Suppressor macrophage treated with lipopolysaccharide for 1 hour (primary cell): ENCODE measurements at regions not wholly inside any gene's neighbourhood (a gene's known extent, or its start where the extent isn't known, plus 50 kb on each side); places are given as distances from the start of the nearest gene placed in this dataset.
A peak's percentile ranks its signal among the peaks of the same experiment; 100 is the strongest.
"Not testable (repeated sequence)": the region's sequence is repeated elsewhere in the genome, so short reads cannot be mapped to it uniquely, and the experiment has no call there.

Experiments
- DNase-seq, 3 donors: peaks; one replicate each; pipeline ENCODE4 v3.0.0-alpha.2; 2020 to 2022

DNA sequence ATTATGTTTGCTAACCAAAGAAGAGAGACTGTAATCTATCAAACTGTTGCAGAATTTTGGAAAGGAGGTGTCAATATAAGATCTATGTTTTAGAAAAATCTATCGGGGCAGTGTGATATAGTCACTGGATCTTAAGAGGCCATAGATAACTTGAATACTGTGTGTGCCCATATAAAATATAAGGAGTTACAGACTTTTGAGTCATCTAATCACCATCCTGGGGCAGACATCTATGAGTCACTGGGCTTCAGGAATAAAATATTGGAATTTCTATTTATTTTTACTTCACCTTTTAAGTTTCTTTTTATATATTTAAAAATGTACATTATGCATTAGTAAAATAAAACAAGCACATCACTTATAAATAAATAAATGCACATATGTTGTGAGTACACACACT, 509.3 kb upstream of the MAN1A1 start:
- no peak for DNase-seq

DNA sequence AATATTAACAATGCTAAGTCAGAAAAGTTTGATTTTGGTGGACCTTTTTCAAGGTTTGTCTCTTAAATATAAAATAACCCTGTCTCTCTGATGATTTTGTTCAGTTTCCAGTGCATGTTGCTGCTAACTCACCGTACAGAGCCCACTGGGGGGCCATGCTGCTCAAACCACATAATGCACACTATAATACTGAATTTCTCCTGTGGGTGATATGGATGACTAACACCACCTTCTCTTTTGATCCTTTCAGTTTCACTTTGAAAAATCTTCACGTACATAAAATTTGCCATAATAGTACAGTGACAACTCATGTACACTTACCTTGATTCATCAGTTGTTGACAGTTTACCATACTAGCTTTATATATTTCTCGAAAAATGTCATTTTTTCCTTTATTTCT, 506.6 kb upstream of the MAN1A1 start:
- peak in 2 of 3 donors; percentile 10 to 20 for DNase-seq

DNA sequence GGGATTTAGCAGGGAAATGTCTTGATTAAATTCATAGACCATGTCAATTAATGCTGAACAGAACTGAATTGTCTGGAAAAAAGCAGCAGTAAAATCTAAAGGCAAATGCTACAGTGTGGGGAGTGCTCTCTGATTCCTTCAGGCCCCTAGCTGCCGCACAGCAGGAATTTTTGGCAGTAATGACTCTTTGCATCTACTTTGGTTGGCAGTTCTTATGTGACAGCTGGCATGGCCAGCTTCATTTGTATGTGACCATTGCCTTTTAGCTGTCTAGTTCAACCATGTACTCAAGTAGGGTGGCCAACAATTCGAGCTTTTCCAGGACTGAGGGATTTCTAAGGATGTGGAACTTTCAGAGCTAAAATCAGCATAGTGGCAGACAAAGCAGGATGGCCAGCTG, 499.1 kb upstream of the MAN1A1 start:
- DNase-seq, result no peak

DNA sequence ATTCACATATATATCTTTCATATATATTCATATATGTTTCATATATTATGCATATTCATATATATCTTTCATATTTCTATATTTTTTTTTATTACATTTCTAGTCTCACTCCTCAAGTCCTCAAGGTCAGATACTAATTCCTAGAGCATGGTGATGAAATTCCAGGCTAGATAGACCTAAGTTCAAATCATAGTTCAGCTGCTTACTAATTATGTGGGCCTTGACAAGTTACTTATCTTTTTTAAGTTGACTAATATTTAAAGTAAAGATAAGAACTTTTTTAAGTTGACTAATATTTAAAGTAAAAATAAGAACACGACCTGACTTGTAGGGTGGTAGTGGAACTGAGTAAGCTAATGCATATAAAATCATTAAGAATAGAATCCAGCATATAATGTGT, 495.6 kb upstream of the MAN1A1 start:
- no peak for DNase-seq

DNA sequence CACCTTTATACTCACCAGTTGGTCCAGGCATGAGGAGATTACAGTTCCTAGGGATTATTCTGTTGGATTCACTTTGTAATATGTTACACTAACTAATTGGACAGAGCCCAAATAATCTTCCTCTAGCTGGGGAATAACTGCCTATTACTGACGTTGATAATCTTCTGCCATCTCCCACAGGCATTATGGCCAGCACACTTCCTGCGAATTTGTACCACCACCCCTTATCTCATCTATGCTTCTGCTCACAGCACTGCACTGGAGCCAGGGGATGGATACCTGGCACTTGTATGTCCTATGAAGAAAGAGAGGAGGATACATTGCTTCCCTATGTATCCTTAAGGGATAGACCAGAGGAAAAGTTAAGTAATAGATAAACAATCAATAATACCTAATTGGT, 494.8 kb upstream of the MAN1A1 start:
- no peak for DNase-seq

DNA sequence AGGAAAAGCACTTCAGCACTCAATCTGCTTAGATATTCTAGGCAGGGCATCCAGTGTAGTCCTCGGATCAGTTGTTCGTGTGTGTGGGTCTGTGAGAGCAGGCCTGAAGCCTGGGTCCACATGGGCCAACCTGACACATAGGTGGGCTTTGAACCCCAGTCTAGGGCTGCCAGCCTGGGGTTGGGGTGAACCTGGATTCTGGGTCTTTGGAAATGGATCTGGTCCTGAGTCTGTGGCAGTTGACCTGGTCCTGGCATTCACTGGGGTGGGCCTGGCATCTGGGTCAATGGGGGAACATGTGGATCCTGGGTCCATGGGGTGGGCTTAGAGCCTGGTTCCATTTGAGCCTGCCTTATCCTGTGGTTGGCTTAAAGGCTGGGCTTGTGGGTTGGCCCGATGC, 492.6 kb upstream of the MAN1A1 start:
- DNase-seq, result no peak

DNA sequence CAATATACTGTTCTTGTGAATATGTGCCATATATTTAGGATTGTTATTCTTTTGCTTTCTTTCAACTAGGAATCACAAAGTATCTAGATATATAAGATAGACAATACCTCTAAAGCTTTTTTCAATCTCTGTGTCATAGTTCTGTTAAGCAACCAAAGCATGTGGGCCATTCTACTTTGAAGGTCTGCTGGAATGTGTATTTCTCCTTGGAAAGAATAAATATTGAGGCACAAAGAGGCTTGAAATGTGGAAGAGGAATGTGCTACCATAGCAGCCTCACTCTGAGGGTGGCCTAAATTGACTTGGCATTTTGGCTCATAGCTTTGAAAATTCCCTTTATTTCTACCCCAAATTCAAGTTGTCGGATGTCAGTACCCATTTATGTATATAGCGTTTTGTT, 488.5 kb upstream of the MAN1A1 start:
- no peak for DNase-seq

DNA sequence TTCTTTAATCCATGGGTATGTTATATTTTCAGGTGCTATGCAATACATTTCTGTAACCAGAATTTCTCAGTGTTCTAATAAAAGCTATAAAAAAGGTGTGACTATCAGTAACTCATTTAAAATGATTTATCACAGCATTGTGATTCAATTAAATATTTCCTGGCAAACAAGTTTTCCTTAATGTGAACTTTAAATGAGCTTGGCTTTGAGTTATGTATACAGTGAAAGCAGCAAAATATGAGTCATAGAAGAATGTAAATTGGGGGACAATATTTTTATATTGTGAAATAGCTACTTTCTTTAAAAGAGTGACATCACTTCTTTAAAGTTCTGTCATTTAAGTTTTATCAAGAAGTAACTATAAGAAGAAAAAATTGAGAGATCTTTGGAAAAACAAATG, 484.9 kb upstream of the MAN1A1 start:
- DNase-seq, result peak in 1 of 3 donors; percentile 1

DNA sequence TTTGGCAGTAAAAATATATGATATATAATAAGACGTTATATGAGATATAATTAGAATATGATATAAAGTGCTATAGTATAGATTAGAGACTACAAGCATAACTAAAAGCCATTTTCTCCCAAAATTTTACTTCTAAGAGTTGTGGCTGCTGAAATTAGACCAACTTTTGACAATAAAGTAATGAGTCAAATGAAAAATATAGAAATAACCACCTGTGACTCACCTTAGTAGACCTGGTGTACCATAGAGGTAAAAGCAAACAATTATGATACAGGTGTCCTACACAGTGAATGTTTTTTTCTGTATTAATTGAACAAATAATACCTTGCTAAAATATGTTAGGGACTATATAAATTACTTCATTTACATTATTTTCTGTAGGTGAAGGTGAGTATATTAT, 482.9 kb upstream of the MAN1A1 start:
- no peak for DNase-seq

DNA sequence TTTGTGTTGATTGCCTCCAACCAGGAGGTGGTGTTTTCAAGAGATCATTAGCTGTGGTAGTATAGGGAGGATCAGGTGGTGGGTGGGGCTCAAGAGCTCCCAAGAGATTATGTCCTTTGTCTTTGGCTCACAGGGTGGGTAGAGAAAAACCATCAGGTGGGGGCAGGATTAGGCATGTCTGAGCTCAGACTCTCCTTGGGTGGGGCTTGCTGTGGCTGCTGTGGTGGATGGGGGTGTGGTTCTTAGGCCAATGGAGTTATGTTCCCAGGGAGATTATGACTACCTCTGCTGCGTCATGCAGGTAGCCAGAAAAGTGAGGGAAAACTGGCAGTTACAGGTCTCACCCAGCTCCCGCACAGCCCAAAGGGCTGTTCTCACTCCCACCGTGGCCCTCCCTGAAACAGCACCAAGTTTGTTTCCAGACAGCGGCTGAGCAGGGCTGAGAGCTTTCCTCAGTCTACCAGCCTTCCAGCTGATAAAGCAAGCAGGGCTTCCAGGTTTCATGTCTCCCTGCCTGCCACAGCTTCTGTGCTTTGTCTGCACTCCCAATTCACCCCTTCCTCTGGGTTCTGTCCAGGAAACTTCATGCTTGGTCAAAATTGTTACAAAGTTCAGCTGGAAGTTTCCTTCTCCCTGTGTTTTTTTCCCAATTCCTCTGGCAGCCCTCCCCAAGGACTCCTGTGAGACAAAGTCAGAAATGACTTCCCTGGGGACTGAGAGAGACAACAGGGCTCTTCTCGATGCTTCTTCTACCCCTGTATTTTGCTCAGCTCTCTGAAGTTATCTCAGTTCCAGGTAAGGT, 481.1 kb upstream of the MAN1A1 start:
- no peak for DNase-seq

DNA sequence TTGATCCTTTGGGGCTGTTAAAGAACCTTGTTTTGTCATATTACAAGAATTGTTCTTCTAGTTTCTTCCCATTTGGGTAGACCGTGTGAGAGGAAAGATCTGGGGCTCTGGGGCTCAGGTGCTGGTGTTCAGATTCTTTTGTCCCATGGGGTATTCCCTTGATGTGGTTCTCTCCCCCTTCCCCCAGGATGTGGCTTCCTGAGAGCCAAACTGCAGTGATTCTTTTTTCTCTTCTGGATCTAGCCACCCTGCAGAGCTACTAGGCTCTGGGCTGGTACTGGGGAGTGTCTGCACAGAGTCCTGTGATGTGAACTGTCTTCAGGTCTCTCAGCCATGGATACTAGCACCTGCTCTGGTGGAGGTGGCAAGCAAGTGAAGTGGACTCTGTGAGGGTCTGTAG, 480.5 kb upstream of the MAN1A1 start:
- DNase-seq, result no peak

DNA sequence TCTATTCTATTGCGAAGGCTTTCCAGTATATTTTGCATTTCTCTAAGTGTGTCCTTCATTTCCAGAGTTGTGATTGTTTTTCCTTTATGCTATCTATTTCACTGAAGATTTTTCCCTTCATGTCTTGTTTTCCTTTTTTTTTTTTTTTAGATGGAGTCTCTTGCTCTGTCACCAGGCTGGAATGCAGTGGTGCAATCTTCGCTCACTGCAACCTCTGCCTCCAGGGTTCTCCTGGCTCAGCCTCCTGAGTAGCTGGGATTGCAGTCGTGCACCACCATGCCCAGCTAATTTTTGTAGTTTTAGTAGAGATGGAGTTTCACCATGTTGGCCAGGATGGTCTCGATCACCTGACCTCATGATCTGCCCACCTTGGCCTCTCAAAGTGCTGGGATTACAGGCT, 479.9 kb upstream of the MAN1A1 start:
- not testable (repeated sequence) for DNase-seq

DNA sequence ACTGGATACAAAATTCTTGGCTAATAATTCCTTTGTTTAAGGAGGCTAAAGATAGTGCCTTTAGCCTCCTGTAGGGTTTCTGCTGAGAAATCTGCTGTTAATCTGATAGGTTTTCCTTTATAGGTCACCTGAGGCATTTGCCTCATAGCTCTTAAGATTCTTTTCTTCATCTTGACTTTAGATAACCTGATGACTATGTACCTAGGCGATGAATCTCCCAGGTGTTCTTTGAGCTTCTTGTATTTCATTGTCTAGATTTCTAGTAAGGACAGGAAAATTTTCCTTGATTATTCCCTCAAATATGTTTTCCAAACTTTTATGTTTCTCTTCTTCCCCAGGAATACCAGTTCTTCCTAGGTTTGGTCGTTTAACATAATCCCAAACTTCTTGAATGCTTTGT, 479.4 kb upstream of the MAN1A1 start:
- no peak for DNase-seq

DNA sequence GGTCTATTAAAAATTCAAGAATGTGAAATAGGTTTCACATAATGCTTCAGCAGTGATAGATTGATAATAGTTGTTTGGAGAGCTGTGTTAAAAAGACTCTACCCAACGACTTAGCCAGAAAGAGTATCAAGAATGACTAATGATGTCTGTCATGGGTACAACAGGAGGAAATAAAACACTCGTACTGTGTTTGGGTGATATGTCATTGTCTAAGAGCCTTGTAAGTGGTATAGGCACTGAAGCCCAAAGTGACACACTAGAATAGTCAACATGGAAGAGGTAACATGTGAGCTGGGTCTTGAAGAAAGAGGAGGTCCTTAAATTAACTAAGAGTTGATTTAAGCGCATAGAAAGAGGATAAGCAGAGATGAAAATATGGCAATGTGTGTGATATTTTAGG, 471.8 kb upstream of the MAN1A1 start:
- DNase-seq, result no peak

DNA sequence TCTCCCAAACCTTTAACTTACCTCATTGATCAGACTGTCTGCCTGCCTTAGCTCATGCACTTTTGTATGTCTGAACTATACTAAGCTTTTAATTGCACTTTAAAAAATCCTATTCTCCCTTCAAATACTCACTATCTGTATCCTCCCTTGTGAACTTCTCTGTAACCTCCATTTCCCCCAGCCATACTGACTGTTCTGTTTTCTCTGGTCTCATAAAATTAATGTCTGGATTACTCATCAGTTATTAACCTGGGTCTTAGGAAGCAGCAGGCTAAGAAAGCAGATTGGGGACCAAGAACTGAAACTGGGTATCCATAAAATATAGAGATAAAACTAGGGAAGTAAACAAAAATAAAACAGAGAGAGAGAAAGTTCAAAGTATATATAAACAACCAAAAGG, 469.3 kb upstream of the MAN1A1 start:
- no peak for DNase-seq

DNA sequence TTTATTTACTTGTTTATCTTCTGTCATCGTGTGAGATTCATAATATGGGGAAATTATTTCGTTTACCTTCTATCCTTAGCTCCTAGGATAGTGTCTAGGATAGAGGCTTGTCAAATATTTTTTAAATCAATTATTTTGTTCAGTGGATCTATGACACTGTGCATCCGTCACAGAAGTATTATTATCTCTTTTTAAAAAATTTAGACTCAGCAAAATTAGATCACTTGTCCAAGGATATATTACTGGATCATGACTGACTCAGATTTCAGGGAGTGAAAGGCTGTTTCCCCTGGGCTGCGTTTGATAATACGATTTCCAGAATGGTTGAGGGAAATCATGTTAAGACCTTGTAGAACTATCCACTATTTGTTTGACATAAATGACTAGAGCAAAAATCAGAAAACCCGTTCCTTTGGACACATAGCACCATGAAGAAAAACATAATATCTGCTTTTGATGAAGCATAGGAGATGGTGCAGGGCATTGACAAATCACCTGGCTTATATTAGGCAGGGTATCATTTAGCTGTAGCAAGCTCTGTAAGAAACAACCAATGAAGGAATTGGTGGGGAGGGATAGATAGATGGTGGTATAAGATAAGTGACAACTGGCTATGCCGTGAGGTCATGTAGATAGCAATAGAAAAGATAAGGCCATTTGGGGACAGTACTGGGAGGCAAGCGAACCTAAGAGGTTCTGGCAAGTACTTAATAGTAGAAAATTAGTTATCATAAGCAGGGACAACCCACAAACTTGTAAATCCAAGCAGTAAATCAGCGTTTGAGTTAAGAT, 465.2 kb upstream of the MAN1A1 start:
- DNase-seq, result no peak

DNA sequence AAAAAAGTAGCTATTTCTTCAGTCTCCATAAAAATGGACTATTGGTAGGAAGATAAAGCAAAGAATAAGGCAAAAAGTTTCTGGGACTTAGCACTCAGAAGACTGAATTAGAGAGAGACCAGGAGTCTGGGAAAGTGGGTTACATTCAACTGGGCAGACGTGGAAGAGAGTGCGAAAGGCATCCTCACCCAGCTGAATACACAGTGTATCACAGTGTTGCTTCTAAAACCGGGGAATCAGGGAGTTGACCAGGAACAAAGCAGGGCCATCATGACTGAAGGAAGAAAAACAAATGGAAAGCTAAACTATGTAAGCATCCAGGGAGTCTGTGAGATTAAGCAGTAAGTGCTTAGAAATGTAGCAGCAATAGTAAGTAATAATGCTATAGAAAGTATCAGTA, 452.9 kb upstream of the MAN1A1 start:
- DNase-seq, result no peak

DNA sequence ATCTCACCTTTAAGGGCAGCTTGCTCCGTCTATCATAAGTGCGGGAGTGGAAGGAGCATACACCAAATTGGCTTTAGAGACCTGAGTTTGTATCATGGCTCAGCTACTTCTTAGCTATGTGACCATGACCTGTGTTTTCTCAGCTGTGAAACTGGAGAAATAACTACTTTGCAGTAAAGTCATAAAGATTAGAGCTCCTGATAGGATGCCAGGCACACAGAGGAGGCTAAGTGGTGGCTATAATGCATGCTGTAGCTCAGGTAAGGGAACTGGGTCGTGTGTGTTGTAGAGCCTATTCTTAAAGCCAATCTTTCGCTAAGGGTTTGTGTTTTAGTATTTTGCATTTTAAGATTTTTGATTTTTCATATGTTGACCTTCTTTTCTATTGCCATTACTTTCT, 451.5 kb upstream of the MAN1A1 start:
- DNase-seq, result no peak

DNA sequence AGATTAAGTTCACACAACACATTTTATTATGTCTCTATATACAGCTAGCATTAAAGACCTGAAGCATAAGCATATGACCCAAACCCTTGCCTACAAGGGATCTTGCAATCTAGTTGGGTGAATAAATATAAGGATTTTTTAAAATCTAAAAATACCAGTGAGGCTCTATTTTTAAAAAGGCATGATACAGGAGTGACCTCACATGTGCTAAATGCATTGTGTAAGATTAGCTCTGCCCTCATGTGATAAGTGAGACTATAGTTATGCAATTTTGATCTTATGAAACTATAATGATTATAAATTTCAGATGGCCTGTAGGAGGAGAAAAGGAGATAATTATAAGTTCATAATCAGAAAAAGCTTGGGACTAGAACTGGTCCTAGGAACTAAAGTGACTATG, 451.0 kb upstream of the MAN1A1 start:
- DNase-seq, result peak; percentile 8 to 54 (median 41)

DNA sequence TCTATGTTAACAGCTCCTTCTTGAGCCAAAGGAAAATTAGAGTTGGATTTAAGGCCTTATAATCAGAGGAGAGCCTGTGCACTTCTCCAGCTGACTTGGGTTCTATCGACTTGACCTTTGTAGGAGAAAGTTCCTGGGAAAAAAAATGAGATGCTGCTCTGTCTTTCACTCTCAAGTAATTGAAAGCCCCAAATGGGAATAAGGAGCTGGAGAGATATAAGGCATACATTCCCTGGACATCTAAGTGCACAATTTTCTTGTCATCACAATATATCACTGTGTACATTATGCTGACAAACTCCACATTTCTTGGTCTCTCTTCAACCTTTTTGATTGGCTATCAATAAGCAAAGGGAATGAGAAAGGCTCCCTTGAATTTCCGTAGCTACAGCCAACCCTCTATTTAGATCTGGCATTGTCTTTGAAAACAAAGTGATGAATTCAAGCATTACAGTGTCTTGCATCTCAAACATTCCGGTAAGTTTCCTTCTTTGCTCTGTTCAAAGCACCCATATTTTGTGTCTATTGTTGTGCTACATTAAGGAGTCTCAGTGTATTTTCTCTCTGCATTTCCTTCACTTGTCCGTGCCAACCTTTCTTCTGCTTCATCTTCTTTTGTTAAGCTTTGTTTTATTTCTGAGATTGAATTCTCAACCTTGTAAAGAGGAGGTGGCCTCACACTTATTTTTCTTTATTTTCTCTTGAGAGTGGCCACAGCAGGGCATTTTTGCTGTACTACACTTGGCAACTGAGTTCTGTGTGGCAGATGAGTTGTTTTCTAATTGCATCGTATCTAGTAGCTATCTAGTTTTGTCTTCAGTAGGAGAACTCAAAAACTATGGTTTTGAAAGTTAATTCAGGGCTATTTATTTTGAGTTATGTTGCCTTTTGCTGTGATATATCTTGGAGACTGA, 450.3 kb upstream of the MAN1A1 start:
- no peak for DNase-seq

DNA sequence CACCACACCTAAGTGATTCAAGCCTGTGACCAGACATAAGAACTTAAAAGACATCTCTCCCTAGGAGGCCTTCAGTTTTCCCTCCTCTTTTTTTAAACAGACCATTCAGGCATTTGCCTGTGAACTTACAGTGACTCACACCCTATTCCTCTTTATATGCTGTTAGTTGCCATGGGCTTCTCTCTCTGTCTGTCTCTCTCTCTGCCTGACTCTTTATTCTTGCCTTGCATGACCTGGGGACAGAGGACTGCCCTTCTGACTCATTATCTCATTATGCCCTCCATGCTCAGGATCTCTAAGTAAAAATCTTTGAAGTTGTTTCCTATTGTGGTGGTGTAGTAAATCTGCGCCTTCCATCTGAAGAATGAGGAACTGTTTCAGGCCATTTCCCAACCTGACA, 442.2 kb upstream of the MAN1A1 start:
- no peak for DNase-seq

DNA sequence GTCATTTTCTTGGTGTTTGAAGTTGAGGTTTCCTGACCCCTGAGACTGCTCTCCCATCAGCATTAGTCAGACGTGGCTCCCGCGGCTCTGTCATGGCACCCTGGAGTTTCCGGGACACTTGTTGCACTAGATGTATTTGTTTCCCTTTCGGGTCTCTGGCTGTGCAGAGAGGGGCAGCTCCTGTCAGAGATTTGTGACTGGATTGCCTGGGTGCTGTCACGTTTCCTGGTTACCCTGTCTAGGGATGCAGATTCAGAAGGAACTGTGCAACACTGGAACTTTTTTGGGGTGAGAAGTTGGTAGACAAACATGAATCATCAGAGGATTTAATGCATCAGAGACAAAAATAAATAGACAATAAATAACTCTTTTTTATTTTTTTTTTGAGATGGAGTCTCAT, 431.8 kb upstream of the MAN1A1 start:
- DNase-seq, result peak; percentile 22 to 62 (median 37)

DNA sequence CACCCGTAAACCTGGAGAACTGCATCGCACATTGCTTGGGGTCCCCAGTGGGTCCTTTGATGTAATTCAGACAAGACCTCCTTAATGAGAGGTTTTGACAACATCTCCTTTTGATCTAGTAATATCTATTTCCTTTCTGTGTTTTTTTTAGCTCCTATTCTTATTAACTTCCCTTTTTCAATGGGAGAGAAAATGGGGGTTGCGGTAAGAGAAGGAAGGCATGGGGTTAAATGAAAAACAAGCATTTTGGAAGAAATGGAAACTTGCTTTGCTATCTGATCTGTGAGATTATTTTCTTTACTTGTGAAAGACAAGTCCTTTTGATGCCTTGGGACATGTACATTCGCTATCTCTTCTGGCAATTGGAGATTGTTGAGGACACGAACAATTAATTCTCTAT, 418.6 kb upstream of the MAN1A1 start:
- peak in 1 of 3 donors; percentile 3 for DNase-seq
